PC-9 (cell line): ENCODE measurements at regions not wholly inside any gene's neighbourhood (a gene's known extent, or its start where the extent isn't known, plus 50 kb on each side); places are given as distances from the start of the nearest gene placed in this dataset.

Experiments used
- BruUV-seq: library from RNA; stranded (reverse); fragments of 400-500 nt; replicated peaks from 2 replicates; lab custom pipeline; 2021; lab: Mats Ljungman, UMichigan
- CTCF ChIA-PET: fragments of 300-600 bp; sonication (Branson Sonifier 250); formaldehyde crosslinking; loops from one replicate; lab custom pipeline; 2022; ENCODE audit warnings: antibody characterized with exemption; lab: Charles Lee
- POLR2A ChIA-PET: fragments of 300-600 bp; sonication (Branson Sonifier 250); formaldehyde crosslinking; loops from one replicate; lab custom pipeline; 2022; ENCODE audit warnings: antibody characterized with exemption; ENCODE audit not compliant: unreplicated experiment; lab: Charles Lee
- DNase-seq, 2 experiments: peaks; one replicate each; pipeline versions ENCODE4 v3.0.0 to v3.0.0-alpha.2; 2015 to 2022; ENCODE audit warnings: mixed read lengths in 1 of 2
- H2AFZ ChIP-seq: fragments of 200-600 bp; sonication (generic); 2 replicates; pipeline ENCODE4 v1.8.1; 2017; ENCODE audit warnings: antibody characterized with exemption
- H3F3A ChIP-seq: fragments of 200-600 bp; sonication (generic); 2 replicates; pipeline ENCODE4 v1.8.1; 2017; ENCODE audit warnings: antibody characterized with exemption, mild to moderate bottlenecking, low read depth; ENCODE audit not compliant: insufficient read depth
- H3K27ac ChIP-seq: fragments of 200-600 bp; sonication (generic); 2 replicates; pipeline ENCODE4 v1.6.1; 2016; ENCODE audit warnings: mixed run types
- H3K27me3 ChIP-seq: fragments of 200-600 bp; sonication (generic); 2 replicates; pipeline ENCODE4 v1.6.1; 2016; ENCODE audit warnings: low read depth, mixed run types; ENCODE audit not compliant: insufficient read depth
- H3K36me3 ChIP-seq: fragments of 200-600 bp; sonication (generic); 2 replicates; pipeline ENCODE4 v1.6.1; 2016; ENCODE audit warnings: low read depth, mixed run types
- H3K4me1 ChIP-seq: fragments of 200-600 bp; sonication (generic); replicated peaks from 2 replicates; pipeline ENCODE4 v1.6.1; 2016; ENCODE audit warnings: mixed run types; ENCODE audit not compliant: insufficient read depth
- H3K4me2 ChIP-seq: fragments of 200-600 bp; sonication (generic); 2 replicates; pipeline ENCODE4 v1.6.1; 2017; ENCODE audit warnings: mixed run types
- H3K4me3 ChIP-seq: fragments of 200-600 bp; sonication (generic); 2 replicates; pipeline ENCODE4 v1.6.1; 2016; ENCODE audit warnings: mixed run types
- H3K79me2 ChIP-seq: fragments of 200-600 bp; sonication (generic); 2 replicates; pipeline ENCODE4 v1.6.1; 2017; ENCODE audit warnings: low read depth, mixed run types
- H3K9me2 ChIP-seq: fragments of 200-600 bp; sonication (generic); 2 replicates; pipeline ENCODE4 v1.8.1; 2017; ENCODE audit warnings: mild to moderate bottlenecking; ENCODE audit not compliant: insufficient read depth
- H3K9me3 ChIP-seq: fragments of 200-600 bp; sonication (generic); 2 replicates; pipeline ENCODE4 v1.8.1; 2016; ENCODE audit warnings: low read depth; ENCODE audit not compliant: insufficient read depth
- H4K20me1 ChIP-seq: fragments of 200-600 bp; sonication (generic); 2 replicates; pipeline ENCODE4 v1.8.1; 2017; ENCODE audit not compliant: insufficient read depth
- EZH2 ChIP-seq: fragments of 200-600 bp; sonication (generic); IDR thresholded peaks from 2 replicates; pipeline ENCODE4 v1.8.0; 2017; ENCODE audit warnings: antibody characterized with exemption, low read depth
- intact Hi-C: fragments of 100-400 bp; cut with micrococcal nuclease; formaldehyde crosslinking; loops from one replicate; pipeline ENCODE4 v1.10.0; 2022; ENCODE audit not compliant: unreplicated experiment
- TF ChIP-seq, protein P1 (sequence below): fragments of 200-600 bp; sonication (generic); conservative IDR thresholded peaks from 2 replicates; pipeline ENCODE4 v1.6.1; 2017; ENCODE audit warnings: mixed run types, antibody characterized with exemption, mild to moderate bottlenecking, moderate library complexity

GRCh38 chr7:37592366-37592765 is 91.2 kb upstream of the GPR141 start:
- Histone ChIP-seq H3K4me1 (no peaks in the 10 kb centered on the region), H3K4me2 (no peak overlapping the region), H2AFZ (no peak overlapping the region), H3K9me2 (no peaks in the 10 kb centered on the region), H4K20me1 (0 out of 2 replicates have a peak, but pooled peaks cover 4% of the 10 kb centered on the region), H3K27me3 (no peaks in the 10 kb centered on the region), H3K79me2 (no peaks in the 10 kb centered on the region), H3K36me3 (no peaks in the 10 kb centered on the region), H3K9me3 (no peaks in the 10 kb centered on the region), H3K4me3 (no peak overlapping the region), H3K27ac (no peak overlapping the region), H3F3A (no peaks in the 10 kb centered on the region)
- no peak for DNase-seq
- intact Hi-C loops: no loop called here
- ChIA-PET POLR2A (no interaction called here), CTCF (no interaction called here)
- BruUV-seq: no TSS peak
- no peak for TF ChIP-seq EZH2
- TF ChIP-seq, protein P1, sequence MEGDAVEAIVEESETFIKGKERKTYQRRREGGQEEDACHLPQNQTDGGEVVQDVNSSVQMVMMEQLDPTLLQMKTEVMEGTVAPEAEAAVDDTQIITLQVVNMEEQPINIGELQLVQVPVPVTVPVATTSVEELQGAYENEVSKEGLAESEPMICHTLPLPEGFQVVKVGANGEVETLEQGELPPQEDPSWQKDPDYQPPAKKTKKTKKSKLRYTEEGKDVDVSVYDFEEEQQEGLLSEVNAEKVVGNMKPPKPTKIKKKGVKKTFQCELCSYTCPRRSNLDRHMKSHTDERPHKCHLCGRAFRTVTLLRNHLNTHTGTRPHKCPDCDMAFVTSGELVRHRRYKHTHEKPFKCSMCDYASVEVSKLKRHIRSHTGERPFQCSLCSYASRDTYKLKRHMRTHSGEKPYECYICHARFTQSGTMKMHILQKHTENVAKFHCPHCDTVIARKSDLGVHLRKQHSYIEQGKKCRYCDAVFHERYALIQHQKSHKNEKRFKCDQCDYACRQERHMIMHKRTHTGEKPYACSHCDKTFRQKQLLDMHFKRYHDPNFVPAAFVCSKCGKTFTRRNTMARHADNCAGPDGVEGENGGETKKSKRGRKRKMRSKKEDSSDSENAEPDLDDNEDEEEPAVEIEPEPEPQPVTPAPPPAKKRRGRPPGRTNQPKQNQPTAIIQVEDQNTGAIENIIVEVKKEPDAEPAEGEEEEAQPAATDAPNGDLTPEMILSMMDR: no peak

- Histone ChIP-seq H4K20me1 (no peaks in the 10 kb centered on the region), H3K27ac (no peak overlapping the region), H3F3A (no peaks in the 10 kb centered on the region), H3K79me2 (no peaks in the 10 kb centered on the region), H3K4me2 (no peak overlapping the region), H3K4me1 (no peaks in the 10 kb centered on the region), H3K27me3 (no peaks in the 10 kb centered on the region), H2AFZ (no peak overlapping the region), H3K4me3 (no peak overlapping the region), H3K9me3 (no peaks in the 10 kb centered on the region), H3K36me3 (no peaks in the 10 kb centered on the region), H3K9me2 (no peaks in the 10 kb centered on the region)
- CTCF ChIA-PET: no interaction called here
- intact Hi-C loops: no loop called here
- POLR2A ChIA-PET: no interaction called here
- no peak for DNase-seq
- BruUV-seq: no TSS peak
- TF ChIP-seq, protein P1: no peak
- no peak for TF ChIP-seq EZH2
Observed at GRCh38 chr7:37594602-37595001, 89.0 kb upstream of the GPR141 start.

DNA sequence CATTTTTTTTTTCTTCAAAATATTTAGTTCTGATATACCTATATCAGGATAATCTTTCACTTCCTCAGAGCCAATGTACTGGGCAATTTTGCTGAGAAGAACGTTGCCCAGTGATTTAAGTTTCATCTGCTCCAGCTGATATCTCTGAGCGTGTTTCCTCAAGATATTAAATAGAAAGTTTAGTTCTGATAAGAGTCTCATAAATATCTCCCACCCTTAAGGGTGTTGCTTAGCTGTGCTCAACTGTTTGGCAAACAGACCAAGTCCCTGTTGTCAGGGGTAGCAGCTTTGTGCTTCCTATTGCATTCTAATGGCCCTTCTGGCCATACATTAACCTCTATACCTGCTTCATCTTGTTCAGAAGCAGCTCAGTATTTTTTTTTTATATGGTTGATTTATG is 84.7 kb upstream of the GPR141 start:
- Histone ChIP-seq H3K9me2 (no peaks in the 10 kb centered on the region; the same call in 1 of the 2 replicates), H4K20me1 (no peaks in the 10 kb centered on the region), H3K36me3 (no peaks in the 10 kb centered on the region), H3K79me2 (no peaks in the 10 kb centered on the region), H3K27ac (no peak overlapping the region), H3K9me3 (no peaks in the 10 kb centered on the region), H2AFZ (no peak overlapping the region), H3K4me2 (no peak overlapping the region), H3F3A (no peaks in the 10 kb centered on the region), H3K4me3 (no peak overlapping the region), H3K27me3 (no peaks in the 10 kb centered on the region), H3K4me1 (no peaks in the 10 kb centered on the region)
- BruUV-seq: no TSS peak
- ChIA-PET CTCF (no interaction called here), POLR2A (no interaction called here)
- intact Hi-C loops: no loop called here
- DNase-seq: no peak
- no peak for TF ChIP-seq EZH2
- TF ChIP-seq, protein P1: no peak
